CD4-positive, alpha-beta T cell treated with Interleukin-4 for 1 hour (primary cell): ENCODE measurements at regions not wholly inside any gene's neighbourhood (a gene's known extent, or its start where the extent isn't known, plus 50 kb on each side); places are given as distances from the start of the nearest gene placed in this dataset.

Experiments used
- DNase-seq, 2 donors: peaks; one replicate each; pipeline ENCODE4 v3.0.0-alpha.2; 2020 to 2022

GRCh38 chrX:128216364-128216763, 164.2 kb upstream of the ACTRT1 start:
- DNase-seq, result no peak

DNA sequence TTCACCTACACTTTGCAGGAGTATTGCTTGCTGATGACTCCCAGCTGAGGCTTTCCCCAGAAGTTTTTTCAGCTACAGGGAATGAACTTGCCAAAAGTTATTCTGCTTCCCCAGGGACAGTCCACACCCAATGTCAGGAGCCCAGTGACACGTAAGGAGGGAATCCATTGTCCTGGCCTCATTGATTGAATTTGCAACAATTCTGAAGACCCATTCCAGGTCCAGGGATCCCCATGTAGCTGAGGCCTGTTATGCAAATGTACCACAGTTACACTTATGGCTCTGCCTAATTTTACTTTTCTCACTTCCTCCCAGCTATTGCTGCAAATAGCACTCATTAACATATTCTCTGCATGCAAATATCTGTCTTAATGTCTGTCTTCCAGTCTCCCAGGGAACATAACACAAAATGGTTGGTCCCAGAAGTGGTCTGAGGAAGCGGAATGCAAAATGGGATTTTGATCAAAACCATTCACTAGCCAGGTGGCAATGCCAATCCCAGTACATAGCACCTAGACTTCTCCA, 113.7 kb upstream of the ACTRT1 start:
- no peak for DNase-seq

GRCh38 chrX:128156204-128156603, 104.0 kb upstream of the ACTRT1 start:
- no peak for DNase-seq

- DNase-seq, result no peak
These were observed 90.5 kb upstream of the ACTRT1 start for GRCh38 chrX:128142745-128143144.

DNA sequence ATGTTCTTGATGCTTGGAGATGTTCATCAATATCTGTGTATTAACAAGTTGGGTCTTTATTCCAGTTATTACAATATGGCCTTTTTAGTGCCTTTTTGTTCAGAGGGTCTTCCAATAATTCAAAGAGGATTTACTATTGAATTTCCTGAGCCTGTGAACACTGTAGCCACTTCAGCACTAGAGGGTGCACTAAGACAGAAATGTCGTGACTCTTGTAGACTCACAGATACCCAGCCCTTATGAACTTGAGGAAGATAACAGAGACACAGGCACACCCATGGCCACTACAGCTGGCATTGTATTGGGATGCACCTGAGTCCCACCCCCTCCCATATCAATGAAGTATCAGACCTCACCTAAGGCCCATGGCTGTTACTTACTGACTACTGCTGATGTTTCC, 54.4 kb upstream of the ACTRT1 start:
- DNase-seq, result no peak

DNA sequence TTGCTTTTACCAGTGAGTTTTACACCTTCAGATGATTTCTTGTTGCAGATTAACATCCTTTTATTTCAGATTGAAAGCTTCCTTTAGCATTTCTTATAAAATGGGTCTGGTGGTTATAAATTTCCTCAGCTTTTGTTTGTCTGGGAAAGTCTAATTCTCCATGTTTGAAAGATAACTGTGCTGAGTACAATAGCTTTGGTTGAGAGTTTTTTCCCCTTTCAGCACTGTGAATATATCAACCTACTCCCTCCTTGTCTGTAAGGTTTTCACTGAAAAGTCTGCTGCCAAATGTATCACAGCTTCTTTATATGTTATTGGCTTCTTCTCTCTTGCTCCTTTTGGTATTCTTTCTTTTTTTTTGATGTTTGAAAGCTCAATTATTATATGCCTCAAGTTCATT, 53.5 kb upstream of the ACTRT1 start:
- no peak for DNase-seq
